IPS-NIHi7 (cell line): ENCODE measurements at regions not wholly inside any gene's neighbourhood (a gene's known extent, or its start where the extent isn't known, plus 50 kb on each side); places are given as distances from the start of the nearest gene placed in this dataset.
"Not testable (repeated sequence)": the region's sequence is repeated elsewhere in the genome, so short reads cannot be mapped to it uniquely, and the experiment has no call there.

ENCODE experiments used
- DNase-seq: peaks from one replicate; pipeline ENCODE4 v3.0.0; 2012; ENCODE audit warnings: mixed read lengths; ENCODE audit errors: extremely low spot score

DNA sequence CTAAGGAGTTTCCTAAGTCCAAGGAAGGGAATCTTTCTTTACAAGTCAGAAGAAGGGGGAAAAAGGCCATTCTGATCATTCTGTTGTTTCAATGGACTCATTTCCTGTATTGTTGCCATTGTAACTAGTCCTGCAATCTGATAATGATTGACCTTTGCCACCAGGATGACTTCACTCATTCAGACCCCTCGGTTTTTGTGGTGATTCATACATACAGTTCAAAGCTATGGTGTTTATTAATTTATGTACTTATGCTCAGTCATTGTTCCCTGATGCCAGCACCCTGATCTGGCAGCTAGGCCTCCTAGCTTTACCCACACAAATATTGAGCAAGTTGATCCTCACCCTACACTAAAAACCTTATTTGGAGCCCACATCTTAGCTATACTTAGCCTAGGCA, 57.6 kb upstream of the ZNF519 start:
- DNase-seq = no peak

DNA sequence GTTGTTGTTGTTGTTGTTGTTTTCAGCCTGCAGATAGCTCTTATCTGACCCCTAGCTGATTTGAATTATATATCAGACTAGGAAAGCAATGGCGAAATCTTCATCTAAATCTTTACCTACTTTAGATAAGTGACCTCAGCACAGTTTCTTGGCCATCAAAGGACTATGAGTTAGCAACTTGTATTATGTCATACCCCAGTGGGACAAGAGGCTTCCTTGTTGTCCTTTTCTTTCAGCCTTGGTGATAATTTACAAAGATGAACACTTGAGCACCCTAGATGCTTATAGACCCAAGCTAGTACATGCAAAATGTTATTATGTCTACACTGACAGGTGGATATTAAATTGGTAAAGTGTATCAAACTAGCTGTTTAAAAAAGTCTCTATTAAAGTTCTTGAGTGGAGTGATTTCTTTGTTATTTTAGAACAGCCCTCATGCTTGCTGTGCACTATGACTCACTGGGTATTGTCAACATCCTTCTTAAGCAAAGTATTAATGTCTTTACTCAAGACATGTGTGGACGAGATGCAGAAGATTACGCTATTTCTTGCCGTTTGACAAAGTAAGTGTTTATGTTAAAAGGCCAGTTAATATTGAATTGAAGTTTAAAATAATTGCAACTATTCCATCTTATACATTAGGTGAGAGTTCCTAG, 56.6 kb upstream of the ZNF519 start:
- DNase-seq = not testable (repeated sequence)
